Liver (tissue), 8 donors: ENCODE measurements at regions not wholly inside any gene's neighbourhood (a gene's known extent, or its start where the extent isn't known, plus 50 kb on each side); places are given as distances from the start of the nearest gene placed in this dataset.

Source experiments
- DNase-seq: peaks from one replicate; pipeline ENCODE4 v3.0.0-alpha.2; 2017; ENCODE audit warnings: low spot score
- H3K27ac ChIP-seq, 2 donors: one replicate each; pipeline ENCODE4 v1.7.0; 2013; ENCODE audit warnings: inconsistent platforms in 2 of 2, low read length in 2 of 2, control low read depth in 1 of 2, low read depth in 1 of 2, mild to moderate bottlenecking in 1 of 2
- H3K27me3 ChIP-seq, 4 donors: one replicate each; pipeline versions ENCODE4 v1.6.1 to v1.7.0; 2013; ENCODE audit warnings: low read length in 3 of 4, inconsistent platforms in 1 of 4, mild to moderate bottlenecking in 1 of 4, moderate library complexity in 1 of 4; ENCODE audit not compliant: control insufficient read depth in 4 of 4, insufficient read depth in 4 of 4
- H3K36me3 ChIP-seq, 4 donors: one replicate each; pipeline versions ENCODE4 v1.6.1 to v1.7.0; 2013; ENCODE audit warnings: low read length in 3 of 4, mild to moderate bottlenecking in 3 of 4, low read depth in 1 of 4, moderate library complexity in 1 of 4; ENCODE audit not compliant: control insufficient read depth in 4 of 4, insufficient read depth in 3 of 4
- H3K4me1 ChIP-seq, 4 donors: one replicate each; pipeline versions ENCODE4 v1.6.1 to v1.7.0; 2013; ENCODE audit warnings: low read length in 3 of 4, mild to moderate bottlenecking in 3 of 4, moderate library complexity in 1 of 4; ENCODE audit not compliant: control insufficient read depth in 4 of 4, insufficient read depth in 4 of 4
- H3K4me3 ChIP-seq, 3 donors: one replicate each; pipeline versions ENCODE4 v1.6.1 to v1.7.0; 2013; ENCODE audit warnings: low read length in 3 of 3, control low read depth in 1 of 3, low read depth in 1 of 3, mild to moderate bottlenecking in 1 of 3
- H3K9ac ChIP-seq, 2 donors: one replicate each; pipeline ENCODE4 v1.7.0; 2013; ENCODE audit warnings: low read length in 2 of 2, mild to moderate bottlenecking in 2 of 2, moderate library complexity in 2 of 2, control low read depth in 1 of 2, low read depth in 1 of 2
- H3K9me3 ChIP-seq, 4 donors: one replicate each; pipeline versions ENCODE4 v1.6.1 to v1.7.0; 2013; ENCODE audit warnings: low read length in 3 of 4; ENCODE audit not compliant: control insufficient read depth in 4 of 4
- EGR1 ChIP-seq, 2 donors: IDR thresholded peaks; 2 replicates each; pipeline ENCODE4 v1.6.1; 2016 to 2018; ENCODE audit warnings: antibody characterized with exemption in 2 of 2, low read depth in 2 of 2
- FOXA1 ChIP-seq: IDR thresholded peaks from 2 replicates; pipeline ENCODE4 v1.6.1; 2016; ENCODE audit warnings: antibody characterized with exemption
- FOXA2 ChIP-seq: IDR thresholded peaks from 2 replicates; pipeline ENCODE4 v1.6.1; 2016; ENCODE audit warnings: antibody characterized with exemption
- GABPA ChIP-seq, 2 donors: IDR thresholded peaks in 1 of 2; conservative IDR thresholded peaks in 1 of 2; 2 replicates each; pipeline ENCODE4 v1.6.1; 2016; ENCODE audit warnings: antibody characterized with exemption in 2 of 2, mild to moderate bottlenecking in 1 of 2, moderate library complexity in 1 of 2
- HNF4A ChIP-seq, 2 donors: conservative IDR thresholded peaks; 2 replicates each; pipeline ENCODE4 v1.6.1; 2016; ENCODE audit warnings: antibody characterized with exemption in 2 of 2, mild to moderate bottlenecking in 2 of 2
- HNF4G ChIP-seq: IDR thresholded peaks from 2 replicates; pipeline ENCODE4 v1.6.1; 2016; ENCODE audit warnings: antibody characterized with exemption
- JUND ChIP-seq, 2 donors: IDR thresholded peaks; 2 replicates each; pipeline ENCODE4 v1.6.1; 2016; ENCODE audit warnings: antibody characterized with exemption in 2 of 2
- NR2F2 ChIP-seq: IDR thresholded peaks from 2 replicates; pipeline ENCODE4 v1.6.1; 2016; ENCODE audit warnings: antibody characterized with exemption
- RAD21 ChIP-seq, 2 donors: IDR thresholded peaks; 2 replicates each; pipeline ENCODE4 v1.6.1; 2016; ENCODE audit warnings: antibody characterized with exemption in 2 of 2, mild to moderate bottlenecking in 2 of 2
- REST ChIP-seq: IDR thresholded peaks from 2 replicates; pipeline ENCODE4 v1.6.1; 2016; ENCODE audit warnings: antibody characterized with exemption, mild to moderate bottlenecking
- RXRA ChIP-seq, 2 donors: IDR thresholded peaks; 2 replicates each; pipeline ENCODE4 v1.6.1; 2017 to 2018; ENCODE audit warnings: antibody characterized with exemption in 2 of 2, mild to moderate bottlenecking in 1 of 2
- SP1 ChIP-seq: IDR thresholded peaks from 2 replicates; pipeline ENCODE4 v1.6.1; 2018; ENCODE audit warnings: antibody characterized with exemption, mild to moderate bottlenecking
- TAF1 ChIP-seq: conservative IDR thresholded peaks from 2 replicates; pipeline ENCODE4 v1.6.1; 2016; ENCODE audit warnings: antibody characterized with exemption, mild to moderate bottlenecking
- YY1 ChIP-seq: IDR thresholded peaks from 2 replicates; pipeline ENCODE4 v1.6.1; 2016; ENCODE audit warnings: antibody characterized with exemption, mild to moderate bottlenecking
- WGBS: extraction: QIAGEN DNeasy Blood & Tissue Kit; methylation state at CpG from one replicate; pipeline ENCODE4 v1.1.7; 2013; 5-methylcytosine and 5-hydroxymethylcytosine counted together
- TF ChIP-seq, protein P1 (sequence below): fragments of 150-350 bp; IDR thresholded peaks from 2 replicates; pipeline ENCODE4 v1.5.1; 2017; ENCODE audit warnings: improper control_type of control experiment, low read depth, low read length; ENCODE audit not compliant: missing input control
- TF ChIP-seq, protein P2 (sequence below): IDR thresholded peaks from 2 replicates; pipeline ENCODE4 v1.6.1; 2016; ENCODE audit warnings: antibody characterized with exemption
- TF ChIP-seq, protein P3 (sequence below): IDR thresholded peaks from 2 replicates; pipeline ENCODE4 v1.6.1; 2016; ENCODE audit warnings: antibody characterized with exemption
- TF ChIP-seq, protein P4 (sequence below): IDR thresholded peaks from 2 replicates; pipeline ENCODE4 v1.6.1; 2016; ENCODE audit warnings: antibody characterized with exemption
- donor health status: healthy.
- donor health status: healthy.
- donor health status: healthy.
- donor health status: healthy.
- donor health status: healthy.

DNA sequence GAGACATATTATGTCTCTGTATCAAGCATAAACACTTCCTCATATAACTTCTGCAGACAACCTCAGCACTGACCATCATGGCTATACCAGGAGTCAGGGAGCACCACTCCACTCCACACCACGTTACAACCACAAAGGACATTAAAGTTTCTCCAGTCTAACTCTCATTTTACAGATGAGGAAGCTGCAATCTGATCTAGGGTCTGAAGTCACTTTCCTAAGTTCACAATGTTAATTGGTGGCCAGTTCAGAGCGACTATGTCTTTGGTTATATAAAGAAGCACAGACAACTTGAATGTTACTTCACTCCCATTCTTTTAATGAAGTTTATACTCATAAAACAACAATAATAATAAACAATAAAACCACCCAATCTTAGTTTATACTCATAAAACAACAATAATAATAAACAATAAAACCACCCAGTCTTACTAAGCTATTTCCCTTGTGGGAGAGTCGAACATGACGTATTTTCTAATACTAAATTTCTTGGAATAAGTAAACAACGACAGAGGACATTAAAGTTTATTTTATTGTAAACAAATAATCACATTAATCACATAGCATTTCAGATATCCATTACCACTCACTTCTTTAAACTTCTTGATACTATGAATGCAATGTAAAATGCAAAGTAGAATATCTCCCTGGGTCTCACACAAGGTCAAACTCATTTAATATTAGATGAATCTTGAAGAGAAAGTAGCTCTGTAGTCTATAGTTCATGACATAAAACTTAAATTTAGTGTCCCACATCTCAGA is 72.4 kb upstream of the SSTR1 start:
- 69% methylated on average over 5 of the region's 5 CpGs for WGBS
- TF ChIP-seq GABPA (IDR thresholded peaks at IDR 0.05 in 1 of 2, conservative IDR thresholded peaks at IDR 0.05 in 1 of 2) (no peak), SP1 (no peak), HNF4A (conservative IDR thresholded peaks at IDR 0.05) (no peak), JUND (IDR thresholded peaks at IDR 0.05) (no peak), RAD21 (IDR thresholded peaks at IDR 0.05) (no peak), YY1 (no peak), RXRA (IDR thresholded peaks at IDR 0.05) (no peak), HNF4G (no peak), EGR1 (IDR thresholded peaks at IDR 0.05; ENCODE audit: low read depth in 2 of 2) (no peak), FOXA2 (no peak), NR2F2 (no peak)
- TF ChIP-seq, protein P1, sequence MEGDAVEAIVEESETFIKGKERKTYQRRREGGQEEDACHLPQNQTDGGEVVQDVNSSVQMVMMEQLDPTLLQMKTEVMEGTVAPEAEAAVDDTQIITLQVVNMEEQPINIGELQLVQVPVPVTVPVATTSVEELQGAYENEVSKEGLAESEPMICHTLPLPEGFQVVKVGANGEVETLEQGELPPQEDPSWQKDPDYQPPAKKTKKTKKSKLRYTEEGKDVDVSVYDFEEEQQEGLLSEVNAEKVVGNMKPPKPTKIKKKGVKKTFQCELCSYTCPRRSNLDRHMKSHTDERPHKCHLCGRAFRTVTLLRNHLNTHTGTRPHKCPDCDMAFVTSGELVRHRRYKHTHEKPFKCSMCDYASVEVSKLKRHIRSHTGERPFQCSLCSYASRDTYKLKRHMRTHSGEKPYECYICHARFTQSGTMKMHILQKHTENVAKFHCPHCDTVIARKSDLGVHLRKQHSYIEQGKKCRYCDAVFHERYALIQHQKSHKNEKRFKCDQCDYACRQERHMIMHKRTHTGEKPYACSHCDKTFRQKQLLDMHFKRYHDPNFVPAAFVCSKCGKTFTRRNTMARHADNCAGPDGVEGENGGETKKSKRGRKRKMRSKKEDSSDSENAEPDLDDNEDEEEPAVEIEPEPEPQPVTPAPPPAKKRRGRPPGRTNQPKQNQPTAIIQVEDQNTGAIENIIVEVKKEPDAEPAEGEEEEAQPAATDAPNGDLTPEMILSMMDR = no peak
- TF ChIP-seq, protein P2, sequence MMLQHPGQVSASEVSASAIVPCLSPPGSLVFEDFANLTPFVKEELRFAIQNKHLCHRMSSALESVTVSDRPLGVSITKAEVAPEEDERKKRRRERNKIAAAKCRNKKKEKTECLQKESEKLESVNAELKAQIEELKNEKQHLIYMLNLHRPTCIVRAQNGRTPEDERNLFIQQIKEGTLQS = no peak
- TF ChIP-seq, protein P3, sequence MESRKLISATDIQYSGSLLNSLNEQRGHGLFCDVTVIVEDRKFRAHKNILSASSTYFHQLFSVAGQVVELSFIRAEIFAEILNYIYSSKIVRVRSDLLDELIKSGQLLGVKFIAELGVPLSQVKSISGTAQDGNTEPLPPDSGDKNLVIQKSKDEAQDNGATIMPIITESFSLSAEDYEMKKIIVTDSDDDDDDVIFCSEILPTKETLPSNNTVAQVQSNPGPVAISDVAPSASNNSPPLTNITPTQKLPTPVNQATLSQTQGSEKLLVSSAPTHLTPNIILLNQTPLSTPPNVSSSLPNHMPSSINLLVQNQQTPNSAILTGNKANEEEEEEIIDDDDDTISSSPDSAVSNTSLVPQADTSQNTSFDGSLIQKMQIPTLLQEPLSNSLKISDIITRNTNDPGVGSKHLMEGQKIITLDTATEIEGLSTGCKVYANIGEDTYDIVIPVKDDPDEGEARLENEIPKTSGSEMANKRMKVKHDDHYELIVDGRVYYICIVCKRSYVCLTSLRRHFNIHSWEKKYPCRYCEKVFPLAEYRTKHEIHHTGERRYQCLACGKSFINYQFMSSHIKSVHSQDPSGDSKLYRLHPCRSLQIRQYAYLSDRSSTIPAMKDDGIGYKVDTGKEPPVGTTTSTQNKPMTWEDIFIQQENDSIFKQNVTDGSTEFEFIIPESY = no peak
- no peaks in the 10 kb centered on the region for H3K36me3 ChIP-seq
- no peaks in the 10 kb centered on the region for H3K27me3 ChIP-seq
- no peaks in the 10 kb centered on the region for H3K4me1 ChIP-seq
- H3K27ac ChIP-seq = no peak overlapping the region
- H3K9me3 ChIP-seq = no peaks in the 10 kb centered on the region
- H3K9ac ChIP-seq = no peak overlapping the region
- no peak for DNase-seq
- no peak overlapping the region for H3K4me3 ChIP-seq

GRCh38 chr14:38137005-38137404 is 70.7 kb upstream of the SSTR1 start:
- no peak overlapping the region for H3K4me3 ChIP-seq
- H3K9me3 ChIP-seq = no peaks in the 10 kb centered on the region
- no peak overlapping the region for H3K27ac ChIP-seq
- DNase-seq = no peak
- H3K36me3 ChIP-seq = no peaks in the 10 kb centered on the region
- H3K4me1 ChIP-seq = no peaks in the 10 kb centered on the region
- 96% methylated on average over 1 of the region's 1 CpG for WGBS
- H3K27me3 ChIP-seq = no peaks in the 10 kb centered on the region
- H3K9ac ChIP-seq = no peak overlapping the region
- TF ChIP-seq HNF4A (conservative IDR thresholded peaks at IDR 0.05) (no peak), RXRA (IDR thresholded peaks at IDR 0.05) (no peak), TAF1 (no peak), JUND (IDR thresholded peaks at IDR 0.05) (no peak), YY1 (no peak), HNF4G (no peak), SP1 (no peak), FOXA1 (no peak), NR2F2 (no peak), GABPA (IDR thresholded peaks at IDR 0.05 in 1 of 2, conservative IDR thresholded peaks at IDR 0.05 in 1 of 2) (no peak), RAD21 (IDR thresholded peaks at IDR 0.05) (no peak), REST (no peak)
- TF ChIP-seq, protein P2 = no peak
- TF ChIP-seq, protein P1 = no peak
- TF ChIP-seq, protein P3 = no peak
- TF ChIP-seq, protein P4, sequence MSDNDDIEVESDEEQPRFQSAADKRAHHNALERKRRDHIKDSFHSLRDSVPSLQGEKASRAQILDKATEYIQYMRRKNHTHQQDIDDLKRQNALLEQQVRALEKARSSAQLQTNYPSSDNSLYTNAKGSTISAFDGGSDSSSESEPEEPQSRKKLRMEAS = no peak
